Epithelial cell of proximal tubule (primary cell): ENCODE measurements at regions not wholly inside any gene's neighbourhood (a gene's known extent, or its start where the extent isn't known, plus 50 kb on each side); places are given as distances from the start of the nearest gene placed in this dataset.

Experiments used
- DNase-seq: peaks from one replicate; pipeline ENCODE4 v3.0.0-alpha.2; 2011; ENCODE audit warnings: low read depth
- H3K4me3 ChIP-seq: 2 replicates; pipeline ENCODE4 v1.5.1; 2011; ENCODE audit warnings: low read depth, mild to moderate bottlenecking, low read length
- TF ChIP-seq, protein P1 (sequence below): conservative IDR thresholded peaks from 2 replicates; pipeline ENCODE4 v1.5.1; 2012; ENCODE audit warnings: low read depth, mild to moderate bottlenecking, low read length

DNA sequence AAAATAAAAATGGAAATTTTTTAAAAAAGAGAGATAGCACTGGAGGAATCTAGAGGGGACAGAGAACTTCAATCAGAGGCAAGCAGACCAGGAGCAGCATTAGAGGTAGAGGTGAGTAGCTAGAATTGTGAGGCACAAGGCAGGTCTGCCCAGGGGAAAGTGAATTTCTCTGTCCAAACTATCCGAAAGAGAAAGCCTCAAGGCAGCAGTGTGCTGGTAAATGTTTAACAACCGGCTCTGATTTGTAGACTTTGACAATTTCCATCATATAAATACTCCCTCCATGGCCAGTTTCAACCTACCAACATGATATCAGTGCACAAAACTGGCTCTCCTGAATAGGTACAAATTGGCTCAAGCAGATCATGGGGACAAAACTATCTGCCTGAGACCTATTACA is 160.6 kb upstream of the EGLN3 start:
- TF ChIP-seq, protein P1, sequence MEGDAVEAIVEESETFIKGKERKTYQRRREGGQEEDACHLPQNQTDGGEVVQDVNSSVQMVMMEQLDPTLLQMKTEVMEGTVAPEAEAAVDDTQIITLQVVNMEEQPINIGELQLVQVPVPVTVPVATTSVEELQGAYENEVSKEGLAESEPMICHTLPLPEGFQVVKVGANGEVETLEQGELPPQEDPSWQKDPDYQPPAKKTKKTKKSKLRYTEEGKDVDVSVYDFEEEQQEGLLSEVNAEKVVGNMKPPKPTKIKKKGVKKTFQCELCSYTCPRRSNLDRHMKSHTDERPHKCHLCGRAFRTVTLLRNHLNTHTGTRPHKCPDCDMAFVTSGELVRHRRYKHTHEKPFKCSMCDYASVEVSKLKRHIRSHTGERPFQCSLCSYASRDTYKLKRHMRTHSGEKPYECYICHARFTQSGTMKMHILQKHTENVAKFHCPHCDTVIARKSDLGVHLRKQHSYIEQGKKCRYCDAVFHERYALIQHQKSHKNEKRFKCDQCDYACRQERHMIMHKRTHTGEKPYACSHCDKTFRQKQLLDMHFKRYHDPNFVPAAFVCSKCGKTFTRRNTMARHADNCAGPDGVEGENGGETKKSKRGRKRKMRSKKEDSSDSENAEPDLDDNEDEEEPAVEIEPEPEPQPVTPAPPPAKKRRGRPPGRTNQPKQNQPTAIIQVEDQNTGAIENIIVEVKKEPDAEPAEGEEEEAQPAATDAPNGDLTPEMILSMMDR = no peak
- H3K4me3 ChIP-seq = no peak overlapping the region
- no peak for DNase-seq

DNA sequence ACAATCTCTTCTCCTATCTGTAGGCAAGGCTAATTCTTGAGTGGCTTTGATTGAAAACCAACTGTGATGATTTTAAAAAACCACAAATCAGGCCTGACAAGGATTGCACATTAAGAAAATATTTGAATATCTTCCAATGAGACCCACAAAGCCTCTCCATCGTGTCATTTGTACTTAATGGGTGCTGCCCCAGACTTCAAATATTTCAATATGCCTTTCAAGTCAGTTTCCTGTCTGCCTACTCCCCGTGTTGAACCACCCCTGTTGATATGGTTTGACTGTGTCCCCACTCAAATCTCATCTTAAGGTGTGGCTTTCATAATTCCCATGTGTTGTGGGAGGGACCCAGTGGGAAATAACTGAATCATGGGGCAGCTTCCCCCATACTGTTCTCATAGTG is 159.7 kb upstream of the EGLN3 start:
- no peak for DNase-seq
- no peak overlapping the region for H3K4me3 ChIP-seq
- TF ChIP-seq, protein P1 = no peak

DNA sequence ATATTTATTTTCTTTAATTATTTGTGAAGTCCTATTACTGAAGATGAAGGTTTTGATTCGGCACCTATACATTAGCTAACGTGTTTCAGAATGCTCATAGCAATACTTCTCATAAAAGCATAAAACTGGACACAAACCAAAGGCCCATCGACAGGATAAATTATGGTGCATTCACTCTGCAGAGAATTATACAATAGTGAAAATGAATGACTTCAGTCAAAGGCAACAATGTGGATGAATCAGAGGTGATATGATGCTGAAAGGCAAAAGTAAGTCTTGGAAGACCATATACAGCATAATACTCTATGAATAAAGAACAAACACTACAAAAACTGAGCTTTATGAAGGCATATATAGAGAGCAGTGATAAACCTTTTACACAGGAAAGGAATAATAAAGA is 156.6 kb upstream of the EGLN3 start:
- no peak overlapping the region for H3K4me3 ChIP-seq
- no peak for DNase-seq
- TF ChIP-seq, protein P1 = no peak

DNA sequence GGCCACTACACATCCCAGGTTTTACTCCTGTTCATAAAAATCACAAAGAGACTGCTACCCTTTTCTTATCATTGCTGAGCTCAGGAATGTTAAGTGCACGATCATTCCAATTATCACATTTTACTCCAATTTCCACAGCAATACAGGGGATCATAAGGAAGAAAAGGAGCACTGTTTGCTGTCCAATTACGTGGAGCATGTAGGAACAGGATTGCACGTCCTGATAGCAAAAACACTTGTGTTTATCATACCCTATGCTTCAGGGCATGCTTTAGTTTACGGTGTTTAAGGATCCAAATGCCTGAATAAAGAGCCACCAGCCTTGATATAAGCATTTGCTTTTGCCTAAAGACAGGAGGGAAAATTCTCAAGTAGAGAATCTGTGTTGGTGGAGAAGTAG is 155.4 kb upstream of the EGLN3 start:
- DNase-seq = no peak

DNA sequence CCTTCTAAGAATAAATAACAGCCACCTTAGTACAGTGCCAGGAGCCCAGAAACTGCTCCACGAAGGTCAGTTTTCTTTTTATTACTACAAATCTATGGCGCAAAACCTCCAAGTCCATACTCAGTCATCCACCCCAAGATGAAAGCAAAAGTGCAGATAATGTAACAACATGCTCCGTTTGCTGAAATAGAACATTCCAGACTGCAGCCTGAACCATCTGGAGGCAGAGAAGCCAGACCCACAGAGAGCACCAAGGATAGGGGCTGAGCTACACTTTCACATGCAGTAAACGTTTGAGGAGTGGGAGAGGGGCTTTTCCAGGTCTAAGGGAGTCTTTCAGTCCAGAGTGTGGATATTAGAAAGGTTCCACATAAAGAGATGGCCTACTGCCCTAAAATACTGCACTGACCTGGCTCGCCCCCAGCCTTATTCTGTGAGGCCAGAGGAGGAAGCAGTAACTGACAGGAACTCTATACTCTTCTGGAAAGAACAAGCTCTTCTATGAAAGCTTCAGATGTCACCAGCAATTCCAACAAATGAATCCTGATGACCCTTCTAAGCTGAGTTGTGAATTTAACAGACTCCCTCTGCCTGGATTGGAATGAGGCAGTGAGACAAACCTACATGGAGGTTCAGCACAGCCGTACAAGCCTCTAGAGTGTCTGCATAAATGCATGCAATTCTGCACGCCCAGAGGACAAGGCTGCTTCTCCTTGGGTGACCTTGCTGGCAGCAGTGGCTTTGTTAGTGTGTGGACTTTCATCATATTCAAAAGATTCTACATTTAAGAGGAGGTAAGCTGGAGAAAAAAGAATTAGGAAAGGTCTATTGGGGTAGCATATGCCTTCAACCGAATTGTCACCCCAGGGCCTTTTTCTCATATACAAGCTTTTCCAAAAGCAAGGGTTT is 153.9 kb upstream of the EGLN3 start:
- DNase-seq = no peak
- TF ChIP-seq, protein P1 = no peak
- no peak overlapping the region for H3K4me3 ChIP-seq

More for the DNA sequence above, 155.4 kb upstream of the EGLN3 start:
- no peak overlapping the region for H3K4me3 ChIP-seq
- TF ChIP-seq, protein P1 = no peak

DNA sequence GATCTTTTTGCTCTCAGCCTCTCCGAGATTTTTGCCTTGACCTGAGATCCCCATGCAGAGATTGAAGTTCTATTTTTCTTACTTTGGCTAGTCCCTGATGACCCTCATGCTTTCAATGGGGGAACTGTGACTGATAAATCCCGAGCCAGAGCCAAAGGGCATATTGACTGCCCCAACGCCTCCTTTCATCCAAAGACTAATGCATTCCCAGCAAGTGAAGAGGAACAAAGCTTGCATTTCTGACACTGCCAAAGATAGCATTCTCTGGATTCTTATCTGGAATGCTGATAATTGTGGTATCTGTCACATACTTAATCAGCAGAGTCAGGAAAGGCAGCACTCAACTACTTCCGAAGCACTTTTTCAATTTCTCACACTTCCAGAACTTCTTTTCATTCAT is 152.3 kb upstream of the EGLN3 start:
- TF ChIP-seq, protein P1 = no peak
- no peak for DNase-seq

DNA sequence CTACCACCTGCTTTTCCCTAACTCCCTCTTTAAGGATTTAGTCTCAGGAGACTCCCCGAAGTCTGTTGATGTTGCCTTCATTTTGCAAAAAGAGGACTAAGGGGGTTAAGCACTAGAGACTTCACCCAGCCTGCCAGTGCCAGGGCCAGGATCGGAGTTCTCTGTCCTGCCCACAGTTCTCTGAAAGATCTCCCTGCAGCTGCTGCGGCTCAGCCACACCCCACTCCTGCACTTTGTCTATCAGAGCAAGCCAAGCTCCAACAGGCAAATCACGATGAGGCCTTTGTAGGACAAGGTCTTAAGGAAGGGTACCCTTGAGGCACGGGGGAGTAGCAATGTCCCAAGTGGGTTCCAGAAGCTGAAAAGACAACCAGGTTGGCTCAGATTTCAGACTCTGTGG is 148.8 kb upstream of the EGLN3 start:
- H3K4me3 ChIP-seq = no peak overlapping the region
- TF ChIP-seq, protein P1 = no peak
- DNase-seq = no peak

More for the DNA sequence above, 152.3 kb upstream of the EGLN3 start:
- no peak overlapping the region for H3K4me3 ChIP-seq
